HG02678 (cell line): ENCODE measurements at regions not wholly inside any gene's neighbourhood (a gene's known extent, or its start where the extent isn't known, plus 50 kb on each side); places are given as distances from the start of the nearest gene placed in this dataset.
A peak's percentile ranks its signal among the peaks of the same experiment; 100 is the strongest.

Experiments
- ATAC-seq: cut with Tn5 transposase; IDR thresholded peaks from one replicate; pipeline ENCODE4 v1.9.1; 2021; ENCODE audit warnings: mild to moderate bottlenecking, moderate library complexity; ENCODE audit not compliant: unreplicated experiment

DNA sequence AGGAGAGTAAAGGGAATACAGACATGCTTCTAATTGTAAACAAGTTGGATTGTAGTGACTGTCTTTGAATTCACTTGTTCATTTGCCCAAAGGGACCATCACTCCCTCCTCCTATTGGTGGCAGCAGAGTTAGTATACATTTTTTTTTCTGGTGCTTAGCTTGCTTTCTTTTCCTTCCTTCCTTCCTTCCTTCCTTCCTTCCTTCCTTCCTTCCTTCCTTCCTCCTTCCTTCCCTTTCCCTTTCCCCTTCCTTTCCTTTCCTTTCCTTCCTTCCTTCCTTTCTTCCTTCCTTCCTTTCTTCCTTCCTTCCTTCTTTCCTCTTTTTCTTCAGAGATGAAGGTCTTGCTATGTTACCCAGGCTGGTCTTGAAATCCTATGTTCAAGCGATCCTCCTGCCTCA lies 94.8 kb upstream of the ATP6AP2 start:
- ATAC-seq, result no peak

GRCh38 chrX:40485102-40485826 lies 95.5 kb upstream of the ATP6AP2 start:
- no peak for ATAC-seq

DNA sequence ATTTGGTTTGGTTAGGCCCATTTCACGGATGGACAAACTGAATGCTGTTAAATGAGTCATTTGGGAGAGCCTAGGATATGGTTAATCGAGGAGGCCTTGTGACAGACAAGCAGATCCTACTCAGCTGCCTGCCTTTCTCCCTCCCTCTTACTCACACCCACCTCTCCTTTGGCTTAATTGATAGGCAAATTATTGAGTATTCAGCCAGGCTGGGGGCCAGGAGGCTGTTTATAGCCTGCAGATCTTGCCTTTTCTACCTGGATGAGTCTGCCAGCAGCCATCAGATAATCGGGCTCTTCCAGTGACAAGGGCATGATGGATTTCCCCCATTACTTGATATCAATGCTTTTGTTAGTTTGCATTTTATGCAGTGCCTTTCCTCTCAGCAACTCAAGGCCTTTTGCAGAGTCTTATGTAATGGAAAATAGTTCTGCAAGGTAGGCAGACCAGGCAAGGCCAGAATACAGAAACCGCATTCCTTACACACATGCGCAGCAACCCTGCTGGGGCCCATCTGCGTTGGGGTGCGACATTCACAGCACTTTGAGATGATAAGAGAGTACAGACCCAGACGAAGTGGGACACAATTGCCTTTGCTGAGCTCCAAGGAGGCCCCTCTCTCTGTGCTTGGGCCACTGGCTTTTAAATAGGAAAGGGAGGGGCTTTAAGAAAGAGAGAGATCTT lies 96.2 kb upstream of the ATP6AP2 start:
- ATAC-seq, result no peak

GRCh38 chrX:40483502-40483901 lies 97.3 kb upstream of the ATP6AP2 start:
- ATAC-seq, result no peak

GRCh38 chrX:40479777-40480318 lies 100.9 kb upstream of the ATP6AP2 start:
- ATAC-seq, result no peak

DNA sequence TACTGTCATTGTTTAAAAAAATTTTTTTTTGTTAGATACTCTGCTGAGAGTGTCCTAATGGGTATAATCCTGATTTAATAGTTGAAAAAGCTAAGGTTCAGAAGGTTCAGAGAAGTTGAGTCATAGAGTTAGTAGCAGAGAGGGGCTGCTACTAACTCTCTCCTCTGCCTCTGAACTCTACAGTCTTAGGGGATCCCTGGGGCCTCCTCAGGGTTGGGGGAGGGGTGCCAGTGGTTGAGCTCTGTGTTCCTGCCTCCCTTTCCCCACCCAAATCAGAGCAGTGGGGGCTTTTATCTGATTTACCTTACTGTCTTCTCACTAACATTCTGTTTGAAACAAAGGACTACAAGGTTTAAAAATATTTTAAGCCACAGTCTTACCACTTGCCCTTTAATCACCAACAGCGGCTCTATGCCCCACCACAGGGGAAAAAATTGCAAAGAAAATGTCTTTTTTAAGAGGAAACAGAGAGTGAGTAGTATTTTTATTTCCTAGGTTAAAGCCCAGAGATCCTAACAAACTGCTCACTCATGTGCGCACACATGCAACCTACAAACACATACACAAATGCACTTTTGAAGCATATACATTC lies 102.2 kb upstream of the ATP6AP2 start:
- no peak for ATAC-seq

DNA sequence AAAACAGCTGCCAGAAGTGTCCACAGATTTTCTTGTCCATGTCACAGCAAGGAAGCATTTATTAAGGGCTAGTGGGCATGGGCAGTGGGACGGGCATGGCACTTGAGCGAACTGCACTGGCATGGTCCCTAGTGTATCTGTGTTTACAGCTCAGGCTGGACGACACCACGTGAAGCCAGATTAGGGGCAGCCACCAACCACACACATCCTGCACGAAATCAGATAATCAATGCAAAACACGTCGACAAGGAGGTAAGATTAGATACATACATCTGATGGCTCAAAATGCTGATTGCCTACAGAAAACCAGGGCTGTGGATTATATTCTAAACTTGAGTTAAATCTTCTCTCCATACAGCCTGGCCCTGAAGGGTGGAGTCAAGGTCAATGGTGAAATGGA lies 103.8 kb upstream of the ATP6AP2 start:
- no peak for ATAC-seq

GRCh38 chrX:40474645-40475044 lies 106.1 kb upstream of the ATP6AP2 start:
- no peak for ATAC-seq

GRCh38 chrX:40474205-40474626 lies 106.6 kb upstream of the ATP6AP2 start:
- no peak for ATAC-seq

DNA sequence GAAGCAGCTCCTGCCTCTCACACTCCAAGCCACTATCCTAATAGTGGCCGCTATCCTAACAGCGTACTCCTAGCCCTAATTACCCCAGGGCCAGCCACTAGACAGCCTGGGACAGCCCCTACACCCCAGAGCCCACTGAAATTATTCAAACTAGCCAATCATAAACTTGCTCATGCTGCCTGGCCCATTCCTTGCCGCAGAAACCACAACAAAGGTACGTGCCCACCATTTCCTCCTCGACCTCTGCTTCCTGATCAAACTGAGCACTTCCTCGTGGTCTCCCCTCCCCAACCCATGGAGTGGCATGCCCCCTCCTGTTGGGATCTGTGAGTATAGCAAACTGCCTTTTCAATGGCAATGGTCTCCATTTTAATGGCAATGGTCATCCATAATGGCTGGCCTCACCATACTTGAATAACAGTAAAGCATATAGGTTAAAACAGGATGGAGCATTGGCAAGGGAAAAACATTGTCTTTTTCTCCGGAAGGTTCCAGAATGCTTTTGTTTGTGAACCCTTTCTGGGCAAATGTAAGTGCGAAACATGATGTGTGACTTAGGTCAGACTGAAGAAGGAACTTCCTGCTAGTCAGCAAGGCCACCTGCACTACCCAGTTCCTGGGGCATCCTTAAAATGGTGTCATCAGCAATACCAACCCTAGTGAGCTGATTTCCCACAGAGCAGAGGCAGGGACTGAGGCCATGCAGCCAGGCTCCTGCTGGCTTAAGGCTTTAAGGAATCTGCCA lies 107.1 kb upstream of the ATP6AP2 start:
- no peak for ATAC-seq

DNA sequence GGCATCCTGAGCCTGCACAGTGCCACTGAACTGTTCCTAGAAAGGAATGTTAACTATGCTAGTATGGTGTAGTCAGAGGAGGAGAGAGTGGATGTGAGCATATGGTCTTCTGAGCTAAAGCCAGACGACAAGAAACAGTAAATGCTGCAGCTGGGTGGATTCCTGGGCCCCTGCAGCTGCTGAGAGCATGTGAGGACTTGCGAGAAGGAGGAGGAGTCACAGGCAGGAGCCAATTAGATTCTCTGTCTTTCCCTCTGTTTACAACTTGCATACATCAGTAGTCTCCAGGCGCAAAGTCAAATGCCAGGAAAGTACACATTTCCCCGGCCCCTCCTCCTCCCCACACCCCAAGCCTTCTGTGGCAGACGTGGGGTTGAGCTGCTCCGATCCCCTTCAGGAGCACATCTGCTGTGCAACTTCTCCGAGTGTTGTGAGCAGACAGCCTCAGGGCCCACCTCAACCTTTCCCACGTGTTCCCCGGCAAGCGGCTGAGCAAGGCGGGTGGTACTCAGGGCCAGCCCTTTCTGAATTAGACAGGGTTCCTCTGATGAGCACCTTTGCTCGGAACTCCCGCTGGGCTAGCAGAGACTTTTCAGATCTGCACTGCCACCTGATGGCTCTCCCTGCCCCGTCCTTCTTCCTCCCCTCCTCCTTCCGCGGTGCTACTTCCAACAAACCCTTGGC lies 108.7 kb upstream of the ATP6AP2 start:
- peak; percentile 68 for ATAC-seq

DNA sequence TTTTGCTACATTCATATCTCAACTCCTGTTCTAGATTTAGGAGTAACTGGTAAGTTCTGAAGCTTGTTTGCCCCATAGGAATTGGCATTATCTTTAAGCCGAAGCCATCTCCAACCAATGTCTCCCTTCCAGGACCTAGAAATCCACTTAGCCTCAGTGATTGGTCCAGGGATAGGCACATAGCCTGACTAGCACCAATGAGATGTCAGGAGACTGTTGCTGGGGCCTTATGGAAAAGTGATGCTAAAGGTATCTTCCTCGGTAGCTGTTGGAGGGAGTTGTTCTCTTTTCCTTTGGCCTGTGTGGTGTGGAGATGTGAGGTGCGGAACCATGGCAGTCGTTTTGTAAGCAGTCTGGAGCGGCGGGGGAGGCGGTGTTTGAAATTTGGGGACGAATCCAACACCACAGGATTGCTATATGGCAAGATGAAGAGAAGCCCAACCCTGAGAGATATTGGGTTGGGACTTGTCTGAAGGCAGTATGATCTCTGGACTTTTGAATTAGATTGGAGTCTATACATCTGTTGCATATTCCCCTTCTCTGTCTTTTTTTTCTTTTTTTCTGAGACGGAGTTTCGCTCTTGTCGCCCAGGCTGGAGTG lies 109.8 kb upstream of the ATP6AP2 start:
- no peak for ATAC-seq

DNA sequence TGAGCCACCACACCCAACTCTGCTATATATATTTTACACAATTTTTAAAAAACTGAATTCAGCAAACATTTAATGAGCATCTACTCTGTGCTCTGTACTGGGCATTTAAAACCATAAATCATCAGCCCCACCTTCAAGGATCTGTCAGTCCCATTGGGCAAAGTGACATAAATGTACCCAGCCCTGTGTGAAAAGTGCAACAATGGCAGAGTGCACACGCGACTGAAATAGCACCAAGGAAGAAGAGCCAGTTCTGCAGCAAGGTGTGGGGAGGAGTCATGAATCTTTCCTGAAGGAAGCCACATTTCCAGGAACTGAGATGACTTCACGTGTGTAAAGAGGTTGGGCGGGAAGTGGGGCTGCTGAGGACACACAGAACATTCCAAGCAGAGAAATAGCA lies 111.5 kb upstream of the ATP6AP2 start:
- ATAC-seq, result no peak

GRCh38 chrX:40468033-40468846 lies 112.5 kb upstream of the ATP6AP2 start:
- peak; percentile 68 for ATAC-seq

DNA sequence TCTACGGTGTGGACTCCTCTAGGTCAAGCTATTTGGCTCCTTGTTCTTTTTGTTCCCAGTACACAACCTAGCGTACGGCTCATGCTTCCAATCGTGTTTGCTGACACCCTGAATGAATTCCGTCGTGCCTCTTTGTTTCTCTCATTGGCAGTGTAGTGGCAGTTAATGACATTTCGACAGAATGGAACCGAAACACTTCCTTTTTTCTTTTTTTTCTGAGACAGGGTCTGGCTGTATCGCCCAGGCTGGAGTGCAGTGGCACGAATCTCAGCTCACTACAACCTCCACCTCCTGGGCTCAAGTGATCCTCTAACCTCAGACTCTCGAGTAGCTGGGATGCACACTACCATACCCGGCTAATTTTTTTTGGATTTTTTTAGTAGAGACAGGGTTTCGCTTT lies 113.3 kb upstream of the ATP6AP2 start:
- no peak for ATAC-seq

DNA sequence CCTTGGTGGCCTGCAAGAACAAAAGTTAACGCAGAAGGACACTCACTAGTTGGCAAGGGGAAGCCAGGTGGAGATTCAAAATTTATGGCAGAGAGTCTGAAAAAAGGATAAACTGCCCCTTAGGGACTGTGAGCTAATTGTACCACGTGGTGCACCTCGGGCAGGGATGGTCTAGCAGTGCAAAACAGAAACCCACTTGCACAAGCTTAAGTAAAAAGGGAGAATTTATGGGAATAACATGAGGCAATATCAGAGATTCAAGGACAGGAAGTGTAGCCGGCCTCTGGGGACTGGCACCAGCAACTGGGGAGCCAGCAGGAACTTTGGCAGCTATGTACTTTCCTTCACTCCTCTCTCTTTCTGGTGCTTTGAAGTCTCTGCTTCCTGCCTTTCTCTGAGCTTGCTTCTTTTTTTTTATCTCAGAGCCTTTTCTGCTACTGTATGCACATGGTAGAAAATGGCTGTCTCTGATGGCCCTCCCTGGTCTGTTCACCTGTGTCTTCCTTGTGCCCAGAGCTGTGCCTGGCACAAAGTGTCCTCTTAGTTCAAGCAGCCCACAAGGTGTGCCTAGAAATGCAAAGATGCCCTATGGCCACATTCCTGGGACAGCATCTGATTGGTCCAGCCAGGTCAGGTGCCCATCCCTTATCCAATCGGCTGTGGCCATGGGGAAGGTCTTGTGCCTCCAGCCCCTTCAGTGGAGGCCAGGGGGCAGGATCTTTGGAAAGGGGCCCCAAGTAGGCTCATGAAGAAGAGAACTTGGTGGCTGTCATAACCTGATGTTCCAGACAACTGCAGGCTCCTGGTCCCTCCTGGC lies 114.8 kb upstream of the ATP6AP2 start:
- no peak for ATAC-seq

DNA sequence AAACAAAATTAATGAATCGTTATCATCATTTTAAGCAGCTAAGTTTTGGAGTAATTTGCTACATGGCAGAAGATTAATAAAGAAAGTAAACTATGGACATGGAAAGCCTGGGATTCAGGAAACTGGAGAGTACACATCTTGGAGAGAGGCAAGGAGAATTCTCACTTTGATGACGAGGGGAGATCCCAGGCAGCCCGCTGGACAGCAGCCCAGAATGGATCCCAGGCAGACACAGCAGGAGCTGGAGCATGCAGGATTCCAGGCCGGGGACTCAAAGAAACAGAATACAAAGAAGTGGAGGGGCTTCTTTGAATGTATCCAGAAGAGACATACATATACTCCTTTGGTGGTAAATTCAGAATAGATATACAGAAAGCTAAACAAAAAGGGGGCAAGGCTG lies 118.0 kb upstream of the ATP6AP2 start:
- ATAC-seq, result no peak

DNA sequence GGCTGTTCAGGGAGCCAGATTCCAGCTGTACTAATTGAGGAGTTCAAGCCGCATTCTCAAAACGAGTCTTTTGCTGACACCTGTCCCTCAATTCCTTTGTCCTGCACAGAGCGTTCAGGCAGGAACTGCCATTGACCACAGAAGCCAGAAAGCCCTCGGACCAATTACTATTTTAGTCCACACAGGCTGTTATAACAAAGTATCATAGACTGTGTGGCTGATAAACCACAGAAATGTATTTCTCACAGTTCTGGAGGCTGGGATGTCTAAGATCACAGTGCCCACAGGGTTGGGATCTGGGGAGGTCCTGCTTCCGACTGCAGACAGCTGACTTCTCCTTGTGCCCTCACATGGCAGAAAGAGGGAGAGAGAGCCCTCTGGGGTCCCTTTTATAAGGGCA lies 119.8 kb upstream of the ATP6AP2 start:
- ATAC-seq, result no peak
